ENCODE measurements at regions not wholly inside any gene's neighbourhood (a gene's known extent, or its start where the extent isn't known, plus 50 kb on each side); places are given as distances from the start of the nearest gene placed in this dataset.

GRCh38 chr13:50643060-50643459 lies 200.4 kb downstream of the DLEU7 start:
- Histone ChIP-seq H2AK5ac (ENCODE audit: low read depth, low read length) (no peak overlapping the region), H3K4me2 (ENCODE audit: low read depth, low read length) (no peak overlapping the region), H3K9me1 (ENCODE audit: insufficient read depth, low read length) (no peaks in the 10 kb centered on the region), H3K4me1 (ENCODE audit: control insufficient read depth, insufficient read depth, low read length) (no peaks in the 10 kb centered on the region), H3K23ac (ENCODE audit: low read depth, low read length) (no peak overlapping the region), H3K4ac (ENCODE audit: low read depth, low read length) (no peak overlapping the region), H3K56ac (ENCODE audit: extremely low read depth, insufficient read depth, low read length) (no peak overlapping the region), H2AK9ac (replicated peaks; ENCODE audit: low read depth, low read length, poor library complexity) (no peak overlapping the region), H3K4me3 (ENCODE audit: insufficient read depth, low read depth, low read length) (no peak overlapping the region), H3K79me1 (ENCODE audit: low read depth in 1 of 2, low read length in 2 of 2) (no peaks in the 10 kb centered on the region), H4K5ac (ENCODE audit: low read depth, low read length) (no peak overlapping the region), H3K36me3 (ENCODE audit: control insufficient read depth, insufficient read depth, low read length) (no peaks in the 10 kb centered on the region), H3K27me3 (ENCODE audit: control insufficient read depth, insufficient read depth, low read length) (peaks cover 12% of the 10 kb centered on the region), H2BK5ac (ENCODE audit: low read depth, low read length, poor library complexity, severe bottlenecking) (no peak overlapping the region), H3K9ac (ENCODE audit: low read depth, low read length) (no peak overlapping the region), H3K14ac (replicated peaks; ENCODE audit: low read depth, low read length) (no peak overlapping the region), H4K8ac (ENCODE audit: low read depth in 2 of 2, low read length in 2 of 2) (no peak overlapping the region), H4K20me1 (ENCODE audit: insufficient read depth, low read length) (no peaks in the 10 kb centered on the region), H3K9me3 (ENCODE audit: control insufficient read depth, insufficient read depth, low read length) (no peaks in the 10 kb centered on the region), H3K18ac (ENCODE audit: low read depth, low read length) (no peak overlapping the region), H2BK120ac (ENCODE audit: low read depth, low read length) (no peak overlapping the region), H2BK15ac (ENCODE audit: low read depth, low read length) (no peak overlapping the region), H2AFZ (replicated peaks; ENCODE audit: low read length, poor library complexity) (no peak overlapping the region), H2BK20ac (ENCODE audit: low read depth, low read length) (no peak overlapping the region), H4K91ac (ENCODE audit: insufficient read depth, low read depth, low read length) (no peak overlapping the region), H3K27ac (ENCODE audit: insufficient read depth, low read length) (no peak overlapping the region)
- DNase-seq (no peak), ATAC-seq (ENCODE audit: low read depth) (no peak)
- TF ChIP-seq CTCF (conservative IDR thresholded peaks at IDR 0.05; ENCODE audit: low read depth, low read length), result no peak
- TF ChIP-seq MAFK (IDR thresholded peaks at IDR 0.05; ENCODE audit: low read depth, low read length), result no peak
- no peak for TF ChIP-seq CEBPB (IDR thresholded peaks at IDR 0.05; ENCODE audit: low read depth, low read length)
- TF ChIP-seq CHD1 (IDR thresholded peaks at IDR 0.05; ENCODE audit: low read depth, low read length), result no peak
- TF ChIP-seq FOS (IDR thresholded peaks at IDR 0.05; ENCODE audit: low read depth, low read length), result no peak
- TF ChIP-seq, protein P1, sequence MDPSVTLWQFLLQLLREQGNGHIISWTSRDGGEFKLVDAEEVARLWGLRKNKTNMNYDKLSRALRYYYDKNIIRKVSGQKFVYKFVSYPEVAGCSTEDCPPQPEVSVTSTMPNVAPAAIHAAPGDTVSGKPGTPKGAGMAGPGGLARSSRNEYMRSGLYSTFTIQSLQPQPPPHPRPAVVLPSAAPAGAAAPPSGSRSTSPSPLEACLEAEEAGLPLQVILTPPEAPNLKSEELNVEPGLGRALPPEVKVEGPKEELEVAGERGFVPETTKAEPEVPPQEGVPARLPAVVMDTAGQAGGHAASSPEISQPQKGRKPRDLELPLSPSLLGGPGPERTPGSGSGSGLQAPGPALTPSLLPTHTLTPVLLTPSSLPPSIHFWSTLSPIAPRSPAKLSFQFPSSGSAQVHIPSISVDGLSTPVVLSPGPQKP (IDR thresholded peaks at IDR 0.05; ENCODE audit: borderline replicate concordance, low read depth, low read length), result no peak
- TF ChIP-seq BHLHE40 (IDR thresholded peaks at IDR 0.05; ENCODE audit: low read depth, low read length), result no peak
- no peak for TF ChIP-seq RCOR1 (IDR thresholded peaks at IDR 0.05; ENCODE audit: insufficient replicate concordance, low read length)
- BruUV-seq (replicated peaks), result no TSS peak
- in situ Hi-C loops (cut with MboI; ENCODE audit: low sequenced_read_pairs) (no loop called here), dilution Hi-C loops (cut with HindIII; ENCODE audit: low sequenced_read_pairs, unreplicated experiment) (no loop called here), intact Hi-C loops (cut with micrococcal nuclease) (no loop called here)
- 76% methylated on average over 2 of the region's 5 CpGs; no CpG with 5 or more reads in 1 of the 2 experiments for WGBS, 2 experiments (ENCODE audit: extremely low coverage in 2 of 2, insufficient read length in 1 of 2)
- ChIA-PET CTCF (no interaction called here), POLR2A (ENCODE audit: unreplicated experiment) (no interaction called here)
